ENCODE measurements at regions not wholly inside any gene's neighbourhood (a gene's known extent, or its start where the extent isn't known, plus 50 kb on each side); places are given as distances from the start of the nearest gene placed in this dataset.
"Not testable (repeated sequence)": the region's sequence is repeated elsewhere in the genome, so short reads cannot be mapped to it uniquely, and the experiment has no call there.

GRCh38 chr1:79894129-79894528, 887.6 kb upstream of the ADGRL4 start:
- TF ChIP-seq, protein P1, sequence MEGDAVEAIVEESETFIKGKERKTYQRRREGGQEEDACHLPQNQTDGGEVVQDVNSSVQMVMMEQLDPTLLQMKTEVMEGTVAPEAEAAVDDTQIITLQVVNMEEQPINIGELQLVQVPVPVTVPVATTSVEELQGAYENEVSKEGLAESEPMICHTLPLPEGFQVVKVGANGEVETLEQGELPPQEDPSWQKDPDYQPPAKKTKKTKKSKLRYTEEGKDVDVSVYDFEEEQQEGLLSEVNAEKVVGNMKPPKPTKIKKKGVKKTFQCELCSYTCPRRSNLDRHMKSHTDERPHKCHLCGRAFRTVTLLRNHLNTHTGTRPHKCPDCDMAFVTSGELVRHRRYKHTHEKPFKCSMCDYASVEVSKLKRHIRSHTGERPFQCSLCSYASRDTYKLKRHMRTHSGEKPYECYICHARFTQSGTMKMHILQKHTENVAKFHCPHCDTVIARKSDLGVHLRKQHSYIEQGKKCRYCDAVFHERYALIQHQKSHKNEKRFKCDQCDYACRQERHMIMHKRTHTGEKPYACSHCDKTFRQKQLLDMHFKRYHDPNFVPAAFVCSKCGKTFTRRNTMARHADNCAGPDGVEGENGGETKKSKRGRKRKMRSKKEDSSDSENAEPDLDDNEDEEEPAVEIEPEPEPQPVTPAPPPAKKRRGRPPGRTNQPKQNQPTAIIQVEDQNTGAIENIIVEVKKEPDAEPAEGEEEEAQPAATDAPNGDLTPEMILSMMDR (IDR thresholded peaks at IDR 0.05), result not testable (repeated sequence)
- not testable (repeated sequence) for TF ChIP-seq POLR2A (IDR thresholded peaks at IDR 0.05)

Measured in sigmoid colon (tissue), 3 donors.